ENCODE measurements at regions not wholly inside any gene's neighbourhood (a gene's known extent, or its start where the extent isn't known, plus 50 kb on each side); places are given as distances from the start of the nearest gene placed in this dataset.

GRCh38 chr18:53817976-53818950 is 406.2 kb downstream of the MBD2 start:
- no peak for DNase-seq (ENCODE audit: low spot score)

GRCh38 chr18:53800171-53800570 is 424.3 kb downstream of the MBD2 start:
- no peak for DNase-seq (ENCODE audit: low spot score)

DNA sequence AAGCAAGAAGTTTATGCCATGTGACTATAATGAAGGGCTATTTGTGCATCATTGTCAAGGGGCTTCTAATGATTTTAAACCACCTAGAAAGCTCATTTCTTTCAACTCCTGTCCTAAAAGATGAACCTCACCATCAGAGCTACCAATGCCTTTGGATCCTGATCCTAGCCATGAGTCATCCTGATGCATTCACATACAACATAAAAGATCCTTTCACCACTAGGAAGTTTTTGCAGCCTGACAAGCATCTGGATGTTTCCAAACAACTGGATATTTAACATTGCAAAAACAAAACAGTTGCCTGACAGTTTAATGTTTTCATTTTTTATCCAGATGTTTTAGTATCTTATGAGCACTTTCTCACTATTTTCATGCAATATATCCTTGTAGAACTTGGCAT is 425.3 kb downstream of the MBD2 start:
- no peak for DNase-seq (ENCODE audit: low spot score)

DNA sequence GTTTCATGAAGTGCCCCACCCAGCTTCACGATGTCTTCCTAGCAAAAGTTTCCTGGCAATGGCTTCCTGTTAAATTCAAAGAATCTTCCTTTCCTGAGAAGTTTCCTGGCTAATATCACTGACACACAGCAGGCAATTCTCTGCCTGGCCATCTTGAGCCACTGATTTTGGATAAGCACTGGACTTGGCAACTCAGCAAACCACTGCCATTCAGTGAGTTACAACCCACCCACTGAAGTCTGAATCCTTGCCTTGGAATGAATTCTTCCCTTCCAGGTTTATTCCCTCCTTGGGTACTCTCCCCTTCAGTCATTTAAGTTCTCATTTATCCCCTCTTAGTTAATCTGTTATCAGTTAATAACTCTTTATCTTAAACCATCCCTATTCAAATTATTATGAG is 426.0 kb downstream of the MBD2 start:
- DNase-seq (ENCODE audit: low spot score): no peak

- no peak for DNase-seq (ENCODE audit: low spot score)
These were observed 426.4 kb downstream of the MBD2 start for GRCh38 chr18:53797998-53798495.

GRCh38 chr18:53796040-53796729 is 428.3 kb downstream of the MBD2 start:
- DNase-seq (ENCODE audit: low spot score): no peak

DNA sequence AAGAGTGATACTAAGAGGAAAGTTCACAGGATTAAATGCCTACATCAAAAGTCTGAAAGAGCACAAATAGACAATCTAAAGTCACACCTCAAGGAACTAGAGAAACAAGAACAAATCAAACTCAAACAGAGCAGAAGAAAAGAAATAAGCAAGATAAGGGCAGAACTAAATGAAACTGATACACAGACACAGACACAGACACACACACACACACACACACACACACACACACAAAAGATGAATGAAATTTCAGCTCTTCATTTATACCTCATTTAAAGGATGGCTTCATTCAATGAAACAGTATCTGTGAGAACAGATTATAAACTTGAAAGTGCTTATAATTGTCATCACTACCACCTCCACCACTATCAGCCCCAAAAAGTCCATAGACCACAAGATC is 428.9 kb downstream of the MBD2 start:
- no peak for DNase-seq (ENCODE audit: low spot score)

- DNase-seq (ENCODE audit: low spot score): no peak
These were observed 429.4 kb downstream of the MBD2 start for GRCh38 chr18:53795061-53795460.

- no peak for DNase-seq (ENCODE audit: low spot score)
These were observed 431.7 kb downstream of the MBD2 start for GRCh38 chr18:53792762-53793161.

DNA sequence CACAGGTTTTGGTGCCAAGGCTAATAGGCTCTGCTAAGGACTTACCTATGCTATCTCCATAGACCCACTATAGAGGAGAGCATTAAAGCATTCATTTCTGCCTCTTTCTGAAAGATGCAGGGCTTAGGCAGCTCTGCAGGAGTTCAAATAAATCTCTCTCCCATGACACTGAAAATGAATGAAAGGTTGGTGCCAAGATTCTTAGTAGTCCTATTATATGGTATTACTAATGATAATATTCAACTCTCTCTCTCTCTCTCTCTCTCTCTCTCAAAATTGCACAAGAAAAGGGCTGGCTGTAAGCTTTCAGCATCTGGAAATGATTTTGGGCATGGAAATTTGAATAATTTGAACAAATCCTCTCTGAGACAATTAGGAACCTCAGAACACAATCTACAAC is 433.7 kb downstream of the MBD2 start:
- DNase-seq (ENCODE audit: low spot score): no peak

DNA sequence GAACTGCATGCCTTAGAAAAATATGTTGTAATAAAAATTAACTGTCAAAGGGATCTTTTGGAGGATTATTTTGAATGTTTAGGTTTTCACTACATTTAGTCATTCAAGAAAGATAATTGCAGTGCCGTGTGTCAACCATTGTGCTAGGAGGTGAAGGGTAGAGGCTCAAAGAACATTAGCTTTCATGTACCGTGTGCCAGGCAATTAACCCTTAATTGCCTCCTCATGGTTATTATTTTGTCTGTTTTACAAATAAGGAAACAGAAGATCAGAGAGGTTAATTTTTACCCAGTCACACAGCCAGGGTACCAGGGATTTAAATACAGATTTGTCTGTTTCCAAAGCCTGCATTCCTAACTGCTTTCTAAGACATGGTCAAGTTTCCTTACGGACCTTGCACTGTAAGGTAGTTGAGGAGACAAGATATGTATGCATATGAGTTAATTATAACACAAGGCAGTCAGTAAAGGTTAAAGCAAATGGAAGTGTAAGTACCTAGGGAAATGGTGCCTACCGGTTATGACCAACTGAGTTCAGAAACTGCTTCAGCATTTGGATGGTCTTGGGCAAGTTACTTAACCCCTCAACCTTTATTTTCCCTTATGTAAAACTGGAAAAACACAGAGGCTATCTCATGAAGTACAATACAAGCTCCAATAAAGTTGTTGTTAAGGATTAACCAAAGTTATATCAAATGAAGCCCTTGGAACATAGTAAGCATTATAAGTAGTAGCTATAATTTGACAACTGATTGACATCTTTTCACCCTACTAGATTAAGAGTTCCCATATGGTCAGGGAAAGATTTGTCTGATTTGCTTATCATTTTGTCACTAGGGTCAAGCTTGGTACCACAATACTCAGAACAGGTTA is 434.9 kb downstream of the MBD2 start:
- no peak for DNase-seq (ENCODE audit: low spot score)

DNA sequence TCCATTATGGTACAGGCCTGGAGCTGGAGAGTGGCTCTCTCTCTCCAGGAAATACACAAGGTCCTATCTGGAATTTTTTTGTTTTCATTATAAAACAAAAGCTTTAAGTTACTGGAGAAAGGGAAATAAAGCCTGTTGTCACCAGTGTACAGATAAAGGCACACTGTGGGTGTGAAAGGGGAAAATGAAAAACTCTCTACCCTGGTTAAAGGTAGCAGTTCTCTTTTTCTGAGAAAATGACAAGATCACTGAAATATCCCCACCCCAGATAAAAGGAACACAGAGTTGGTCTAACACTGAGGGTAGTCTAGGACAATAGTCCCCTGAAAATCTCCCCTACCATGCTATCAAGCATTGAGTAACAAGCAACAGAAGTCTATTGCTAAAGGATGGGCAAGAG is 438.7 kb downstream of the MBD2 start:
- DNase-seq (ENCODE audit: low spot score): no peak

DNA sequence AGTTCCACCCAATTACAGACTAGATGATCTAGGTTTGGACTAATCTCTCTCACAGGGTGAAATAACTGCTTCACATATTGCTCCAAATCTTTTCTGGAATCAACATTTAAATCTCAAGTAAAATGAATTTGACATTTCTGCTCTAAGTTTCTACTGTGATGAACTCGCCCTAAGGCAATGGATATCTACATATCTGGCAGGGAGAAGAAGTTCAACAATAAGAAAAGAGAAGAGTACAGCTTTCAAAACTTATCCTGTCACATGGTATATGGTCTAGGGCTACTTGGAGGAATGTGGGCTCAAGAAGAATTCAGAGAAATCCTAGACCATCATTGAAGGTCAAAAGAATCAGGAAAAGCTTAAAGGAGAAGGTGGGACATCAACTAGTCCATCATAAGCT is 440.2 kb downstream of the MBD2 start:
- DNase-seq (ENCODE audit: low spot score): no peak

DNA sequence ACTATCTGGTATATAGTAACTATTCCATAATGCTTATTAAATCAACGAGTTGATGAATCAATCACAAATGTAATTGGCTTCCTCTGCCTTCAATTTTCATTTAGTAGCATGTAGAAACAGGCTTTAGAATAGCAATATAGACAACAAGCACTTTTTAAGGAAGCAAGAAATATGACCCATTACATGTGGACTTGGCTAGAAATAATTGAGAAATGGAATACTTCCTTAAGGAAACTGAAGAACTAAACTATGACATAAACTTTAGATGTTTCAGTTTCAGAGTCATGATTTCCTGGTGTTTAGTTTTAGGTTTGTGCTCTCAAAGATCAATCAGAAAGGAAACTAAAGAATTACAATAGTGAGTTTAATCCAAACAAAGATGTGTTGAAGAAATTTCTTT is 443.8 kb downstream of the MBD2 start:
- no peak for DNase-seq (ENCODE audit: low spot score)

DNA sequence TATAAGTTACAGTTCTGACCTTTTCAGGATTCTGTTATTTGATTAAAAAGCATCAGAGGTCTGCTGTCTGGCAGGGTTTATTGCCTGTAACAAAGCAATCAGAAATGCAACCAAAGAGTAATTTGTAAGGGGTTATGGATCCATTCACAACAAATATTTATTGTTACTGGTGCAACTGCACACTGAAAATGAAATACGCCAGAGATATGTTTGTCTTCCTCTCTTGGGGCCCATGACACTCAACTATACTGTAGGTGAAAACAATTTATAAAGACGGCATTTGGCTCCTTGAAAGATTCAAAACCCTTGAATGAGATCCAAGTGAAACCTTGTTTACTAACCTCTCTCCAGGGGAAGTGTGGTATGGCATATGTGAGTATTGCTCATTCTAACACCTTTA is 452.2 kb downstream of the MBD2 start:
- no peak for DNase-seq (ENCODE audit: low spot score)

- no peak for DNase-seq (ENCODE audit: low spot score)
These were observed 452.8 kb downstream of the MBD2 start for GRCh38 chr18:53771664-53772063.

- DNase-seq (ENCODE audit: low spot score): no peak
These were observed 459.3 kb downstream of the MBD2 start for GRCh38 chr18:53765211-53765610.

DNA sequence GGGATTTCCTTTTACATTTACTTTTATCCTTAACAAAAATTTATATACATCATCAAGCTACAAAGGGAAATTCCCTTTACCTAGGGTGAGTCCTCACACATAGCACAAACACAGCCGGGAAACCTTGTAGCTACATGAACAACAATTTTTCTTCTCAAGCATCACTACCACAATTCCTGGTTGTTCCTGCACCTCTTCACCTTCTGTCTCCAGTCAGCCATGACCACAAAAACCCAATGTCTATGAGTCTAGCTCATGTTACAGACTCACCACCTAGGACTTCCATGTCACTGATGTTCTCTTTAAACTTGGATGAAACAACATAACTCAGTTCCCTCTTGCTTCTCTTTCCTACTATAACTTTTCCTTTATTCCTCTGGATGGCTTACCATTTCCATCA is 460.4 kb downstream of the MBD2 start:
- DNase-seq (ENCODE audit: low spot score): no peak

- DNase-seq (ENCODE audit: low spot score): no peak
These were observed 467.1 kb downstream of the MBD2 start for GRCh38 chr18:53757328-53757727.

GRCh38 chr18:53756610-53756972 is 467.9 kb downstream of the MBD2 start:
- no peak for DNase-seq (ENCODE audit: low spot score)

DNA sequence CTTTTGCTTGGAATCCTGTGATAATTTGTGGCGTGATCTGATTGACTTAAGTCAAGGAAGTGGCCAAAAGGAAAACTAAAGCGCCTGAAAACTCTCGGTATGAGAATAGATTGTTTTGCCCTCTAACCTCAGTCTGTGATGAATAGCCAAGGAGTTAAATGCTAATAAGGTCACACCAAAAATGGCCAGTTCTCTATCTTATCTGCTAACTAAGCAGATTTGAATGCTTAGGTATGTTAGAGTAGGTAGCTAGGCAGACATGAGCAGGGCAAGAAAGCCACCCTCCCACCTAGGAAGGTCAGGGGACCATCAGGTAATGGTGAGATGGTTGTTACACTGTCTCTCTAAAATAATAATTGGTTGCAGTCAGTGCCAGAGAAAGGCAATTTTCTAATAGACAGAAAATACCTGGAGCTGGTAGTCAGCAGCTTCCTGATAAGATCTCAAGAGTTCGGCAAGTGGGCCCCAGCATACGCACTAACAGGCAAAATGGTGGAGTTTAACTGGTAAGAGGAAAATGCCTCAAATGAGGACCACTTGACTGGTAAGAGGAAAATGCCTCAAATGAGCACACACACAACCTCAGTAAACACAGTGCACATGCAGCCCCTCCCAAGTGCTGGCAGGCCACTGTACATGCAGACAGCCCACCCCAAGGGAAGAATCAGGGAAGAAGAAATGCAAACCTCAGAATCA is 468.4 kb downstream of the MBD2 start:
- DNase-seq (ENCODE audit: low spot score): no peak

GRCh38 chr18:53754154-53754553 is 470.3 kb downstream of the MBD2 start:
- DNase-seq (ENCODE audit: low spot score): no peak

Measured in HuH-7.5 (cell line).